SK-MEL-5 (cell line): ENCODE measurements at regions not wholly inside any gene's neighbourhood (a gene's known extent, or its start where the extent isn't known, plus 50 kb on each side); places are given as distances from the start of the nearest gene placed in this dataset.
"Not testable (repeated sequence)": the region's sequence is repeated elsewhere in the genome, so short reads cannot be mapped to it uniquely, and the experiment has no call there.

Source experiments
- DNase-seq: peaks from one replicate; pipeline ENCODE4 v3.0.0-alpha.2; 2016; ENCODE audit warnings: low read depth, low spot score
- in situ Hi-C: cut with HindIII; loops from 2 replicates; pipeline ENCODE4 v1.10.0; 2016; ENCODE audit warnings: low sequenced_read_pairs, high pct_unique_total_duplicates, low pct_unique_long_range_greater_than_20kb

DNA sequence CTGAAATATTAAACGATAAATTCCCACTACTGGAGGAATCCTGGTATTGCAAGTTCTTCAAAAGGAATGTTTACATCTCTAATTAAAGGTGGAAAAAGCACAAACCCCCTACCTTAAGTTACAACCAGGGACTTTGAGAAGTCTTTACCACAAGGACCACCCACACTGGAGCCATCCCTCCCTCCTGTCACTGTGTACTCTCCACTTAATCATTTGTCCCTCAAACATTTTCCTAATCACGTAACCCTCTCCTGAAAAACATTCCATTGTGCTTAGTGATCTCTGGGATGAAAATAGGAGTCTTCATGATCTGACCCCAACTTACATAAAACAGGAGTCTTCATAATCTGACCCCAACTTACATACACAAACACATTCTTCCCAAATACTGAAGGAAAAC, 85.7 kb downstream of the SUCLG1 start:
- in situ Hi-C loops: no loop called here
- peak; percentile 15 for DNase-seq

DNA sequence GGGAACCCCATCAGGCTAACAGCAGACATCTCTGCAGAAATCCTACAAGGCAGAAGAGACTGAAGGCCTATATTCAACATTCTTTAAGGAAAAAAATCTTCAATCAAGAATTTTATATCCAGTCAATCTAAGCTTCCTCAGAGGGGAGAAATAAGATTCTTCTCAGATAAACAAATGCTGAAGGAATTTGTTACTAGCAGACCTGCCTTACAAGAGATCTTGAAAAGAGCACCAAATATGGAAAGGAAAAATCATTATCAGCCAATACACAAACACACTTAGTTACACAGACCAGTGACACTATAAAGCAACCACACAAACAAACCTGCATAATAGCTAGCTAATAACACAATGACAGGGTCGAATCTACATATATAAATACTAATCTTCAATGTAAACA, 96.5 kb downstream of the SUCLG1 start:
- in situ Hi-C loops: no loop called here
- DNase-seq: no peak

DNA sequence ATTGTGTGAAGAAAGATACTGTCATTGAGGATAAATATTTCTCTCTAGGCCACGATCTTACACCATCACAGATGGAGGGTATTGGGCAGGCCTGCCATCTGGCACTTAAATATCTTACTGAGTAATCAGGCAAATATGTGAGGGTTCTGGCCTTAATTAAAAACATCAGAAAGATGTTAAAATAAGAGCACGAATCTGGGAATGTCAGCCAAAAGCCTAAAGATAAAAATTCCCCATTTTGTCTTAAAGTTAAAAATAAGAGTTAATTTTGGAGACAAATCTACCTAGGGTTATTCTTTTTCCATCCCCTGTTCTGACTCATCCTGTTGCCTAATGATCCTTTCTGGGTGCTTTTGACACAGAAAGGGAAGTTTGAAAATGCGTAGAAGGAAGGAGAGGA, 121.0 kb downstream of the SUCLG1 start:
- DNase-seq: no peak
- in situ Hi-C loops: no loop called here

DNA sequence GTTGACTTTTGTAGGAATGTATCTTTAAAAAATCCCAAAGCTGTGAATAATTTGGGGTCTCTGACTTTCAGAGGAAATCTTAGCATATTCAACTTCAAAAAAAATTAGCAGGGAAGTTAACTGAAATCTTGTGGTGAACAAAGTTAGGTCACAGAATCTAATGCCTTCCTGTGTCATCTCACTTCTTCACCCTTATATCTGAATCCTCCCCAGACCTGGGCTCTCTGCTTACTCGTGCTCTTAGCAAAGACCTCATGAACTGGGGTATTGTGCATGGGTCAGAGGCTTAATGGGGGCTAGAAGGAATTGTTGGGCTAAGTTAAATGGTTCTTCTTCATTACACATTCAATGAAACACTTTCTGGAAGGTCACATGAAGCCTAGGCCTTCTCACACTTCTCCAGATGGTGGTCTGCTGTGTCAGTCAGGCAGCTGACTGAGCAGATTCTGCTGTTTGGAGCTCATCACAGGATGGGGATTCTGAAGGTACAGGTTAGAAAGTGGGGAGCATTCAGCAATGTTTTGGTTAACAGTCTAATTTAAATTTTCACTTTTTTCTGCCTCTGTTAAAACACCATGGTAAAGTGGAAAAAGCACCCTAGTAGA, 131.3 kb downstream of the SUCLG1 start:
- in situ Hi-C loops: no loop called here
- DNase-seq: no peak

DNA sequence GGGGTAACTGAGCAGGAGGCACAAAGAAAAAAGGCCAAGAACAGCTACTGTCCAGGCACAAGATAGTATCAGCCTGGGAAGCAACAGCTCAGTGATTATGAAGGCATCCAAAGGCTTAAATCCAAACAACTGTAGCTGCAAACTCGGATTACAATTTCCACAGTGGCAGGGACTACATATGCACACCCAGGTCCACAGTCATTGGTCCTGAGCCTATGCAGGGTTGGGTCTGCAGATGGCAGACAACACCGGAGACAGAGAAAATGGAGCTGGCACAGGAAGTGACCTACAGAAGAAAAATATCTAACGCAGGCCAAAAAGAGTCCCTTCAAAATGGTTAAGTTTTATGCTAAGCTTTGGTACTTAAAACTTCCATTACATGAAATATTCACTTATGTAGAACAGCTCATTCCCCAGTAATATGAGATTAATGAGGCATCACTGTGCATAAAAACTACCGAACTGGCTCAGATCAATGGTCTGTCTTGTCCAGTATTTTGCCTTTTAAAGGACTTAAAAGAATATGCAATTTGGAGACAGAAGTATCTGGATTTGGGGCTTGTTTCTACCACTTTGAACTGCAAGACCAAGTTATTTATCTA, 132.1 kb downstream of the SUCLG1 start:
- in situ Hi-C loops: no loop called here
- no peak for DNase-seq

DNA sequence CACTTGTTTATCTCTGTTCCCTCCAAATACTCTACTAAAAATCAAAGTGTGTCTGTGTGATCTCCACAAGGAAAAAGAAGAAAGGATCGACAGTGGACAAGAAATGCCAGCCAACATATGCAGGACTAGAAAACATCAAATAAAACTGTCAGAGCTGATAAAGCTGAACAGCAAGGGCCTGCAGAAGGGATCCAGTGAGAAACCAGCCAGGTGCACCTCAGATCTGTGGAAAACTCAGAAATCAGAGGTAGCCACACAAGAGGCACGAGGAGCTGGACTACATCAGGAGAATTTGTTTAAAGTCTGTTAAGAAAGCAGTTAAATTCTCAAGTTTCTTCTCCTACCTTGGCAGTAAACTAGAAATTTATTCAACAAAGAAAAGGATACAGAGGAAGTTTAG, 135.2 kb downstream of the SUCLG1 start:
- in situ Hi-C loops: no loop called here

DNA sequence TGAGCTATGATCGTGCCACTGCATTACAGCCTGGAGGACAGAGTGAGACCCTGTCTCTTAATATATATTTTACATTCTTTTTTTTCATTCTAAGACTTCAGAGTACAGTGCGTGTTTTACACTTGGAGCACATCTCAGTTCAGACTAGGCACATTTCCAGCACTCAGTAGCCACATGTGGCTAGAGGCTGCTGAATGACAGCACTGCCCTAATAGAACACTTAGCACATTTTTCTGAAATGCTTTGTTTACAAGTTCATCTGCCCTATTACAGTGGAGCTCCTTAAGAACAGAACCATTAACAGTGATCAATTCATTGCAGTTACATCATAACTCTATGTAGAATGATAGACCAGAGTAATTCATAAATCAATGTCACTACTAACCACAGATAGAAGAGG, 138.1 kb downstream of the SUCLG1 start:
- in situ Hi-C loops: no loop called here
- DNase-seq: no peak

More for the DNA sequence above, 135.2 kb downstream of the SUCLG1 start:
- no peak for DNase-seq

DNA sequence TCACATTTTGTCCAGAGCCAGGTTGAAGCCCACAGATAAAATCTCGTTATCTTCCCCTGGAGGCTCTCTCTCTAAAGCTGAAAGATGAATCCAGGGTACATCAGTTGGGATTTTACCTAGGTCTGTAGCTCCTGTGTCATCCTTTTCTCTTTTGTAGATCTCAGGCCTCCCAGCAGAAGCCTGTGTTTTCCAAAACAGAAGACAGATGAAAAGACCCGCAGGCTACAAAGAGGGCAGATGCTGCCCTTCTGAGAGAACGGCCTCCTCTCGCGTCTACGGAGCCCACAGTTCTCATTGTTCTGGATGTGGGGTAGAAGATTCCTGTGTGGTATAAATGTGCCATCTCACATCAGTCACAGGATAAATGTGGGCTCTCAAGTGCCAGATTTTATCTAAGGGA, 139.5 kb downstream of the SUCLG1 start:
- in situ Hi-C loops: no loop called here
- DNase-seq: no peak

DNA sequence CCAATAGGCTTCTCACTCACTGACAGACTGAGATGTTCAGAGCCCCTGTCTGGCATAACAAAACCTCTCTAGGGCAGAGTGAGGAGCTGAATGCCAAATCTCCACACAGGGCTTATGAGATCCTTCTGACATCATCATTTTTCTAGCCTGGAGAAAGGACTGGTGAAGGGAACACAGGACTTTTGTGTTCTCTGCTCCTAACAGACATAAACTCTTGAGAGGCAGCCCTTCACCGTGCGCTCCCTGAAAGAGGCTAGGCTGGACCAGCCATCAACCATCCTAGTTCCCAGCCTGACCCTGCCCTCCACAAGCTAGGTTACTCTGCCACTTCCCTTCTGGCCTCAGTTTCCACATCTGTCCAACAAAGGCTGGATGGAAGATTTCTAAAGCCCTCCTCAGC, 141.9 kb downstream of the SUCLG1 start:
- DNase-seq: peak; percentile 79
- in situ Hi-C loops: no loop called here

DNA sequence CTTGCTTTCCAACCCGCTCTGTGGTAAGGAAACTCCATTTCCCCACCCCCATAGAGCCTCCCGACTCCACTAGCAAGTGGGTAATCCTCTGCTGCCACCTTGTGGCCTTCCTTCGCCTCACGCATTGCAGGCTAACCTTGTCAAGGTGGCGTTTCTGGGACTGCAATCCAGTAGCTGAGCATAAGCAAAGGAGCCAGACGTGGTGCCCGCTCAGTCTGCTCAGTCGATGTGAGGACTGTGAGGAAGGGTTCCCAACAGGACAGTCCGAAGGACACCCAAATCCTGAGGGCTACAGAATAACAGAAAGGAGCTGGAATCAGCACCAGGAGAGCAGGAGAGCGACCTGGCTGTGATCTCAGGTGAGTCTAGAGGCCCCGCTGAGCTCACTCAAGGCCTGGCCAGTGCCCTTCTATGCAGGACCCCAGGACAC, 144.2 kb downstream of the SUCLG1 start:
- in situ Hi-C loops: no loop called here

DNA sequence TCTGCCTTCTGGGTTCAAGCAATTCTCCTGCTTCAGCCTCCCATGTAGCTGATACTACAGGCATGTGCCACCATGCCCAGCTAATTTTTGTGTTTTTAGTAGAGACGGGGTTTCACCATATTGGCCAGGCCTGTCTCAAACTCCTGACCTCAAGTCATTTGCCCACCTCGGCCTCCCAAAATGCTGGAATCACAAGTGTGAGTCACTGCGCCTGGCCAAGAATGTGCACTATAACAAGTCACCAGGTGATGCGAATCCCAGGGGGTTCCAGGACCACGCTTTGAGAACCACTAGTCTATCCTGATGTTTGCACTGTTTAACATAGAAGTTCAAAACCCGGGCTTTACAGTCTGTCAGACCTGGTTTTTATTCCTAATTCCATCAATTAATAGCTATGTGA, 144.8 kb downstream of the SUCLG1 start:
- in situ Hi-C loops: no loop called here
- no peak for DNase-seq

More for the DNA sequence above, 144.2 kb downstream of the SUCLG1 start:
- peak; percentile 93 for DNase-seq

DNA sequence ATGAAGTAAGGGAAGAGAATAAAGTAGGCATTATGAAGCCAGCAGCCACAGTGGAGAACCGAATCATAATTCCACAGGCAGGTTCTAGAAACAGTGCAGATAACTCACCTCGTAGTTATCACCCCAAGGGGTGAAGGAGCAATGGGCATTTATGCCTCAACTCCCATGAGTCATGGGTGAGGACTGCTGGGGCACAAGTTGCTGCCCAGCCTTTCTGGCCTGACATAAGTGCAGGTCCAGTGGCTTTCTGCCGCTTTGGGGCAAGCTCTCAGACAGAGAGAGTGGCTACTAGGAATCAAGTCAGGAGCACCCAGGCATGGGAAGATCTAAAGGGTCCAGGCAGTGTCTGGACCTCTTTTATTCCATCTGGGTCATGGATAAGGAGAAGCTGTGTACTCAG, 149.8 kb downstream of the SUCLG1 start:
- in situ Hi-C loops: no loop called here
- no peak for DNase-seq

DNA sequence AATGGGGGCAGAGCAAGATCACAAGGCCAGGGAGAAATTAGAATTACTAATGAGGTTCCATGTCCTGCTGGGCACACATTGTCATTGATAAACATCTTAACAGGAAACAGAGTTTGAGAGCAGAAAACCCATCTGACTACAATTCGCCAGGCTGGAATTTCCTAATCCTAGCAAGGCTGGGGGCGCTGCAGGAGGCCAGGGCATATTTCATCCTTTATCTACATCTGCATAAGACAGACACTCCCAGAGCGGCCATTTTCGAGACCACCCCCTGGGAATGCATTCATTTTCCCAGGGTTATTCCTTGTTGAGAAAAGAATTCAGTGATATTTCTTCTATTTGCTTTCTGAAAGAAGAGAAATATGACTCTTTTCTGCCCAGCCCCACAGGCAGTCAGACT, 152.7 kb downstream of the SUCLG1 start:
- in situ Hi-C loops: no loop called here
- no peak for DNase-seq

DNA sequence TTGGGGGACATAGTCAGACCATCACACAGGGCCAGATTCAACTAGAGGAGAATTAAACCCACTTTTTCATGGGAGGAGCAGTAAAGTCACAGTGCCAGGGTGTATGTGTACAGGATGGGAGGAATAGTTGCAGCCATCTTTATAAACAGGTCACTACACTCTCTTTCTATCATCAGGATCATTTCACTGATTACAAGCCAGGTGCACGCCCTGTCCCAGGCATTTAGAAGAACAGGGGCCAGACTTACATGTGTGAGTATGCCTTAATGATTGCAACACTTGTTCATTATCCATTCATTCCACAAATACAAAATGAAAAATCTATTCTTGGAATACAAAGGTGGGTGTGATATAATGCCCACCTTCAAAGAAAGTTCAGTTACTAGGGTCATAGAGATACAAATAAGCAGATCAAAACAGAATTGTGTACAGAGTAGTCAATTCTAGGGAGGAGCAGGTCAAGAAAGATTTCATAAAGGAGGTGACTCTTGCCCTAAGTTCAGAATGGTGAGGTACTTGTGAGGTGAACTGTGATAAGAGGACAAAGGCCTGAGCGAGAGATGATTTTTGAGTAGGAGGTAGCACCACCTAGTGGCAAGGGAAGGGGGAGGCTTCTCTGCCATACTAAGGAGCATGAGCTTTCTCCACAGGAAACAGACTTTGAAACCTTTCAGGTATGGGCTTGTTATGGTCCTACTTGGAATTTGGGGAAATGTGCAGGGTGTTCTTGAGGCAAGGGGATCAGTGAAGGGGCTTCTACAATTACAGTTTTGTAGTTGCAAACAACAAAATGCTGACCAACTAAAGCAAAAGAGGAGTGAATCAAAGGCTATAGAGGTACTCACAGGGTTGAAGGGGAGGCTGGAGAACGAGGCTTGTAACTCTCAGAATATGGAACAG, 156.3 kb downstream of the SUCLG1 start:
- DNase-seq: peak; percentile 74
- in situ Hi-C loops: no loop called here

DNA sequence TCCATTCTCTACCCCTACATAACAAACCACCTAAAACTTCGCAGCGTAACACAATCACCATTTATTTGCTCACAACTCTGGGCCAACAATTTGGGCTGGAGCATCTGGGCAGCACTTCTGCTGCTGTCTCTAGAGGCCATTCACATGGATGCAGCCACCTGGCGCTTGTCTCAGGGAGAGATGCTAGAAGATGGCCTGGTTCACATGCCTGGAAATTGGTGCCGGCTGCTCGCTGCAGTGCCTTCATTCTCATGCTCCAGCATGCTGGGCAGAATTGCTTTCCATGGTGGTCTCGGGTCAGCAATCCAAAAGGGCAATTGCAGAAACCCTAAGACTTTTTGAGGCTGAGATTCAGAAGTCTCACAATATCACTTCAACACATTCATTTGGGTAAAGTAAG, 157.4 kb downstream of the SUCLG1 start:
- no peak for DNase-seq
- in situ Hi-C loops: no loop called here

DNA sequence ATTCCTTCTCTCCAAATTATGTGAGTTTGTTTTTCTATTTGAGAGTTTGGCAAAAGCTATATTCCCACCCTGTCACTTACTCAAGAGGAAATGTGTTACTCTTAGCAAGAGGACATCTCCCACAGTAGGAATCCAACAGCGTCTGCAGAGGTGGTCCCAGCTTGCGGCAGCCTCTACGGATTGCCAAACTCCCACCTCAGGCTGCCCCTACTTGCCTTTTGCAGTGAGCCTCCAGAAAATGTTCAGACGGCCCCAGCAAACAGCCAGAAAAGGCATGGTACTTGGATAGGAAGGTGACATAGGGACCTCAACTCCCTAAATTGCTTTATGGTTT, 158.4 kb downstream of the SUCLG1 start:
- in situ Hi-C loops: no loop called here
- DNase-seq: no peak

DNA sequence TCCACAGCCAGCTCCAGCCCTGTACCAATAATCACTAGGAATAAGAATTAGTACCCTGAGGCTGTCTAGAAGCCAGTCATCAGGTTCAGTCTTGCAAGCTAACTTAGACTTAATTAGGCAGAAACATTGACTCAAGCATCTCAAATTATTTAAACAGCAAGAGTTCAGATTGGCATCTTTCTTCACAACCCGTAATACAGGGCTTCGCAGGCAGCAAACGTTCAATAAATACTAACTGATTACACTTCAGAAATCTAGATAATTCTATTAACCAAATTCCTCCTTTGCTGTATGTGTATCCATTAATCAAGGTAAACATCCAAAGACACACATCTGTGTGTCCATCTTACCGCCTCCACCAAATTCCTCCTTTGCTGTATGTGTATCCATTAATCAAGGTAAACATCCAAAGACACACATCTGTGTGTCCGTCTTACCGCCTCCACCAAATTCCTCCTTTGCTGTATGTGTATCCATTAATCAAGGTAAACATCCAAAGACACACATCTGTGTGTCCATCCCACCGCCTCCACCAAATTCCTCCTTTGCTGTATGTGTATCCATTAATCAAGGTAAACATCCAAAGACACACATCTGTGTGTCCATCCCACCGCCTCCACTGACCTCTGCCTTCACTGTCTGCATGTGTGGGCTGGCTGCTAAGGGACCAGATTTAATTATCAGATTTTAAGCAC, 158.9 kb downstream of the SUCLG1 start:
- DNase-seq, in situ Hi-C loops: not testable (repeated sequence)

DNA sequence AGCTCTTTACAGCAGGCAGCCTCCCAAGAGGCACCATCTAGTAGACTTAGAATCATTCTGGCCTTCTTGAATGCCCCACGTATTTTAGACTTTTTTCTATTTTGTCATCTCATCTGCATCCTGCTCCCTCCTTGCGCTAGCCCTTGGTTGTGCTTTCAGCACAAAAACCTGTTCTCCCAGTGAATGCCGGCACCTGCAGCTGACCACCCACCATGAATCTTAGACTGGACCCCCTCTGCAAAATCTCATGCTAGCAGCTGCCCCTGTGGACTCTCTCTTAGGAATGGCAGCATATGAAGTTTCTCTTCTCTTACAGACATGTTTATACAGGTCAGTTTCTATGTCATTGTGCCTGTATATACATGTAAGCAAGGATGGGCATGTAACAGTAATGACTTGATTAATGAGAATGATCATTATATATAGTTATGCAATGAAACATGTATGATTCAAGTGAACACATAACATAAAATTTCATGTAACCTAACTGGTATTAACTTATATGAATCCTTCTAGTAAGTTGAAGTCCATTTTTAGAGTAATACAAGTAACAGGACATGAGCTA, 159.8 kb downstream of the SUCLG1 start:
- in situ Hi-C loops: no loop called here
- no peak for DNase-seq
